ENCODE measurements at regions not wholly inside any gene's neighbourhood (a gene's known extent, or its start where the extent isn't known, plus 50 kb on each side); places are given as distances from the start of the nearest gene placed in this dataset.

DNA sequence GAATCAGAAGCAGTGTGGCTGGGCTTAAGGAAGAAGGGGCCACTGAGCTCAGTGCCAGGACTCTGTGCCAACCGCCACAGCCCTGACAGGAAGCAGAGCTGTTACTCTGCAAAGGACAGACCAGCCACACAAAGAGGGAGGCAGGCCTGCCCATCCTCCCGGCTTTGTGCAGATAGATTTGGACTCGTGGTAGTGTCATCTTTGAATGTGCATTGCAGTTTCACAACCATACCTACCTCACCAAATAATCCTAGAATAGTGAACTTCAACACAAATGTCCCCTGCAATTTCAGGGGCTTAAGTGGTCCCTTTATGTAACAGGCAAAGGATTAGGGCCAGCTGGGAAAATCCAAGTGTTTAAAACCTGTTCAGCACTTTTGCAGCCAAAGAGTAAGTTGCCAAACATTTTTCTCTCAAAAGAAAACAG lies 55.1 kb upstream of the CLDN10 start:
- TF ChIP-seq, protein P1, sequence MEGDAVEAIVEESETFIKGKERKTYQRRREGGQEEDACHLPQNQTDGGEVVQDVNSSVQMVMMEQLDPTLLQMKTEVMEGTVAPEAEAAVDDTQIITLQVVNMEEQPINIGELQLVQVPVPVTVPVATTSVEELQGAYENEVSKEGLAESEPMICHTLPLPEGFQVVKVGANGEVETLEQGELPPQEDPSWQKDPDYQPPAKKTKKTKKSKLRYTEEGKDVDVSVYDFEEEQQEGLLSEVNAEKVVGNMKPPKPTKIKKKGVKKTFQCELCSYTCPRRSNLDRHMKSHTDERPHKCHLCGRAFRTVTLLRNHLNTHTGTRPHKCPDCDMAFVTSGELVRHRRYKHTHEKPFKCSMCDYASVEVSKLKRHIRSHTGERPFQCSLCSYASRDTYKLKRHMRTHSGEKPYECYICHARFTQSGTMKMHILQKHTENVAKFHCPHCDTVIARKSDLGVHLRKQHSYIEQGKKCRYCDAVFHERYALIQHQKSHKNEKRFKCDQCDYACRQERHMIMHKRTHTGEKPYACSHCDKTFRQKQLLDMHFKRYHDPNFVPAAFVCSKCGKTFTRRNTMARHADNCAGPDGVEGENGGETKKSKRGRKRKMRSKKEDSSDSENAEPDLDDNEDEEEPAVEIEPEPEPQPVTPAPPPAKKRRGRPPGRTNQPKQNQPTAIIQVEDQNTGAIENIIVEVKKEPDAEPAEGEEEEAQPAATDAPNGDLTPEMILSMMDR (IDR thresholded peaks at IDR 0.05) = no peak
- no peak for TF ChIP-seq POLR2A (IDR thresholded peaks at IDR 0.05)
